ENCODE measurements at regions not wholly inside any gene's neighbourhood (a gene's known extent, or its start where the extent isn't known, plus 50 kb on each side); places are given as distances from the start of the nearest gene placed in this dataset.

- no peak for DNase-seq
- Mint-ChIP-seq H3K27me3 (peaks cover 21% of the 10 kb centered on the region), H3K4me3 (no peak overlapping the region), H3K4me1 (no peaks in the 10 kb centered on the region), H3K36me3 (ENCODE audit: low read depth) (no peaks in the 10 kb centered on the region), H3K9me3 (peaks cover 3% of the 10 kb centered on the region), H3K27ac (no peak overlapping the region)
- intact Hi-C loops (cut with micrococcal nuclease): no loop called here
- CTCF ChIA-PET: no interaction called here
- POLR2A ChIA-PET: no interaction called here
- no peak for ATAC-seq (ENCODE audit: low read depth)
- TF ChIP-seq CTCF (IDR thresholded peaks at IDR 0.05): no peak
These were observed 51.6 kb upstream of the DYNLRB2 start for GRCh38 chr16:80489173-80489572.

- Mint-ChIP-seq H3K4me3 (no peak overlapping the region), H3K9me3 (peaks cover 3% of the 10 kb centered on the region), H3K27ac (no peak overlapping the region), H3K36me3 (ENCODE audit: low read depth) (no peaks in the 10 kb centered on the region), H3K27me3 (peaks cover 20% of the 10 kb centered on the region), H3K4me1 (no peaks in the 10 kb centered on the region)
- POLR2A ChIA-PET: no interaction called here
- ATAC-seq (ENCODE audit: low read depth): no peak
- DNase-seq: no peak
- no peak for TF ChIP-seq CTCF (IDR thresholded peaks at IDR 0.05)
- intact Hi-C loops (cut with micrococcal nuclease): no loop called here
- CTCF ChIA-PET: no interaction called here
These were observed 52.6 kb upstream of the DYNLRB2 start for GRCh38 chr16:80488167-80488566.

- intact Hi-C loops (cut with micrococcal nuclease): no loop called here
- no peaks in the 10 kb centered on the region for H3K36me3 Mint-ChIP-seq (ENCODE audit: low read depth)
- CTCF ChIA-PET: no interaction called here
These were observed 60.1 kb upstream of the DYNLRB2 start for GRCh38 chr16:80480664-80481063.

GRCh38 chr16:80477838-80478237 lies 63.0 kb upstream of the DYNLRB2 start:
- POLR2A ChIA-PET: no interaction called here
- no peaks in the 10 kb centered on the region for H3K9me3 Mint-ChIP-seq
- peaks cover 14% of the 10 kb centered on the region for H3K27me3 Mint-ChIP-seq
- no peak for ATAC-seq (ENCODE audit: low read depth)
- intact Hi-C loops (cut with micrococcal nuclease): no loop called here
- no peaks in the 10 kb centered on the region for H3K36me3 Mint-ChIP-seq (ENCODE audit: low read depth)
- TF ChIP-seq CTCF (IDR thresholded peaks at IDR 0.05): no peak
- CTCF ChIA-PET: no interaction called here
- no peak overlapping the region for H3K4me3 Mint-ChIP-seq
- no peak overlapping the region for H3K27ac Mint-ChIP-seq
- no peak for DNase-seq
- H3K4me1 Mint-ChIP-seq: no peaks in the 10 kb centered on the region

More at GRCh38 chr16:80480664-80481063, 60.1 kb upstream of the DYNLRB2 start:
- ATAC-seq (ENCODE audit: low read depth) (no peak), DNase-seq (no peak)
- Mint-ChIP-seq H3K4me3 (no peak overlapping the region), H3K4me1 (no peaks in the 10 kb centered on the region), H3K27me3 (peaks cover 15% of the 10 kb centered on the region), H3K27ac (no peak overlapping the region), H3K9me3 (no peaks in the 10 kb centered on the region)
- no peak for TF ChIP-seq CTCF (IDR thresholded peaks at IDR 0.05)
- POLR2A ChIA-PET: no interaction called here

GRCh38 chr16:80468029-80468428 lies 72.8 kb upstream of the DYNLRB2 start:
- CTCF ChIA-PET: no interaction called here
- no peaks in the 10 kb centered on the region for H3K36me3 Mint-ChIP-seq (ENCODE audit: low read depth)
- no peak for TF ChIP-seq CTCF (IDR thresholded peaks at IDR 0.05)

More at GRCh38 chr16:80468029-80468428, 72.8 kb upstream of the DYNLRB2 start:
- H3K27me3 Mint-ChIP-seq: peaks cover 38% of the 10 kb centered on the region
- intact Hi-C loops (cut with micrococcal nuclease): loop anchor here (5.0 to 10.0 kb wide), 2 partner anchors 1543 to 1761 kb away; no protein-coding TSS in a partner anchor
- POLR2A ChIA-PET: no interaction called here
- no peak overlapping the region for H3K4me3 Mint-ChIP-seq
- H3K27ac Mint-ChIP-seq: no peak overlapping the region
- no peaks in the 10 kb centered on the region for H3K9me3 Mint-ChIP-seq
- ATAC-seq (ENCODE audit: low read depth) (no peak), DNase-seq (no peak)
- H3K4me1 Mint-ChIP-seq: peaks cover 14% of the 10 kb centered on the region
